Hepatocyte (in vitro differentiated cells): ENCODE measurements at regions not wholly inside any gene's neighbourhood (a gene's known extent, or its start where the extent isn't known, plus 50 kb on each side); places are given as distances from the start of the nearest gene placed in this dataset.
"Not testable (repeated sequence)": the region's sequence is repeated elsewhere in the genome, so short reads cannot be mapped to it uniquely, and the experiment has no call there.

ENCODE experiments used
- DNase-seq: peaks from one replicate; pipeline ENCODE4 v3.0.0-alpha.2; 2016; ENCODE audit warnings: low spot score
- H2AFZ ChIP-seq: fragments of 200-600 bp; sonication (generic); 2 replicates; pipeline ENCODE4 v1.6.0; 2016; ENCODE audit warnings: antibody characterized with exemption, mild to moderate bottlenecking
- H3K27ac ChIP-seq: fragments of 200-600 bp; sonication (generic); 2 replicates; pipeline ENCODE4 v1.5.1; 2016; ENCODE audit warnings: mild to moderate bottlenecking
- H3K27me3 ChIP-seq: fragments of 200-600 bp; sonication (generic); 2 replicates; pipeline ENCODE4 v1.6.1; 2016
- H3K36me3 ChIP-seq: fragments of 200-600 bp; sonication (generic); replicated peaks from 2 replicates; pipeline ENCODE4 v1.5.1; 2016; ENCODE audit warnings: low read depth; ENCODE audit not compliant: insufficient read depth
- H3K4me1 ChIP-seq: fragments of 200-600 bp; sonication (generic); 2 replicates; pipeline ENCODE4 v1.5.1; 2016; ENCODE audit warnings: mild to moderate bottlenecking, moderate library complexity; ENCODE audit not compliant: insufficient read depth
- H3K4me2 ChIP-seq: fragments of 200-600 bp; sonication (generic); 2 replicates; pipeline ENCODE4 v1.6.0; 2016
- H3K4me3 ChIP-seq: fragments of 200-600 bp; sonication (generic); 2 replicates; pipeline ENCODE4 v1.5.1; 2016; ENCODE audit warnings: mild to moderate bottlenecking
- H3K79me2 ChIP-seq: fragments of 200-600 bp; sonication (generic); 2 replicates; pipeline ENCODE4 v1.6.0; 2017; ENCODE audit warnings: mild to moderate bottlenecking
- H3K9me2 ChIP-seq: fragments of 200-600 bp; sonication (generic); replicated peaks from 2 replicates; pipeline ENCODE4 v1.6.0; 2017; ENCODE audit warnings: mild to moderate bottlenecking; ENCODE audit not compliant: insufficient read depth
- H3K9me3 ChIP-seq: fragments of 200-600 bp; sonication (generic); 2 replicates; pipeline ENCODE4 v1.5.1; 2016; ENCODE audit warnings: low read depth, mild to moderate bottlenecking
- H4K20me1 ChIP-seq: fragments of 200-600 bp; sonication (generic); 2 replicates; pipeline ENCODE4 v1.6.0; 2016; ENCODE audit warnings: mild to moderate bottlenecking; ENCODE audit not compliant: insufficient read depth, poor library complexity, severe bottlenecking
- CTCF ChIP-seq: fragments of 200-600 bp; sonication (generic); IDR thresholded peaks from 2 replicates; pipeline ENCODE4 v1.5.1; 2016; ENCODE audit warnings: antibody characterized with exemption, mild to moderate bottlenecking; ENCODE audit not compliant: poor library complexity
- EZH2 ChIP-seq: fragments of 200-600 bp; sonication (generic); IDR thresholded peaks from 2 replicates; pipeline ENCODE4 v1.6.1; 2016; ENCODE audit warnings: antibody characterized with exemption, mild to moderate bottlenecking, borderline replicate concordance
- EZH2phosphoT487 ChIP-seq: fragments of 200-600 bp; sonication (generic); IDR thresholded peaks from one replicate; pipeline ENCODE4 v1.6.1; 2018; ENCODE audit warnings: antibody characterized with exemption, mild to moderate bottlenecking, low read depth, moderate library complexity; ENCODE audit not compliant: unreplicated experiment, severe bottlenecking
- WGBS: methylation state at CpG from one replicate; pipeline ENCODE4 v1.1.6; 2016; ENCODE audit warnings: low lambda C conversion rate; ENCODE audit errors: missing lambda C conversion rate; 5-methylcytosine and 5-hydroxymethylcytosine counted together

GRCh38 chr11:134943544-134943943, 531.5 kb upstream of the B3GAT1 start:
- H3K4me1 ChIP-seq: no peaks in the 10 kb centered on the region
- no peak for DNase-seq
- no peak overlapping the region for H2AFZ ChIP-seq
- no peaks in the 10 kb centered on the region for H3K79me2 ChIP-seq
- no peaks in the 10 kb centered on the region for H3K36me3 ChIP-seq
- WGBS: 92% methylated on average over 6 of the region's 6 CpGs
- H3K4me3 ChIP-seq: no peak overlapping the region
- no peaks in the 10 kb centered on the region for H3K9me2 ChIP-seq
- H3K27me3 ChIP-seq: no peaks in the 10 kb centered on the region
- TF ChIP-seq EZH2 (no peak), CTCF (no peak), EZH2phosphoT487 (no peak)
- no peak overlapping the region for H3K27ac ChIP-seq
- no peak overlapping the region for H3K4me2 ChIP-seq
- H3K9me3 ChIP-seq: no peaks in the 10 kb centered on the region
- no peaks in the 10 kb centered on the region for H4K20me1 ChIP-seq

- no peaks in the 10 kb centered on the region for H3K9me2 ChIP-seq
- no peak for DNase-seq
- TF ChIP-seq EZH2phosphoT487: no peak
- TF ChIP-seq CTCF: no peak
- TF ChIP-seq EZH2: no peak
- H3K9me3 ChIP-seq: no peaks in the 10 kb centered on the region
- no peaks in the 10 kb centered on the region for H3K79me2 ChIP-seq
- H3K4me3 ChIP-seq: no peak overlapping the region
- no peaks in the 10 kb centered on the region for H4K20me1 ChIP-seq
- no peaks in the 10 kb centered on the region for H3K27me3 ChIP-seq
- H3K4me1 ChIP-seq: no peaks in the 10 kb centered on the region
- H3K36me3 ChIP-seq: no peaks in the 10 kb centered on the region
- no peak overlapping the region for H3K4me2 ChIP-seq
- H3K27ac ChIP-seq: no peak overlapping the region
- 79% methylated on average over 12 of the region's 12 CpGs for WGBS
- H2AFZ ChIP-seq: no peak overlapping the region
Observed at GRCh38 chr11:134942681-134943080, 530.6 kb upstream of the B3GAT1 start.

- not testable (repeated sequence) for H3K4me1 ChIP-seq, H3K9me2 ChIP-seq, H3K27me3 ChIP-seq, H3K9me3 ChIP-seq, H3K4me2 ChIP-seq, H3K79me2 ChIP-seq, H3K27ac ChIP-seq, H2AFZ ChIP-seq, H3K36me3 ChIP-seq, H4K20me1 ChIP-seq, H3K4me3 ChIP-seq
- DNase-seq: peak; percentile 58
- TF ChIP-seq CTCF: peak; percentile 32
- 39% methylated on average over 18 of the region's 18 CpGs for WGBS
Observed at GRCh38 chr11:134941936-134942600, 530.0 kb upstream of the B3GAT1 start.

GRCh38 chr11:134941326-134941725, 529.3 kb upstream of the B3GAT1 start:
- Histone ChIP-seq H3K4me1 (no peaks in the 10 kb centered on the region), H3K9me3 (no peaks in the 10 kb centered on the region), H2AFZ (no peak overlapping the region), H3K4me3 (no peak overlapping the region), H3K4me2 (no peak overlapping the region), H3K79me2 (no peaks in the 10 kb centered on the region), H3K27ac (no peak overlapping the region), H3K9me2 (no peaks in the 10 kb centered on the region), H3K36me3 (no peaks in the 10 kb centered on the region), H4K20me1 (no peaks in the 10 kb centered on the region), H3K27me3 (no peaks in the 10 kb centered on the region)
- WGBS: 88% methylated on average over 5 of the region's 5 CpGs
- DNase-seq: no peak
- TF ChIP-seq EZH2 (no peak), CTCF (no peak), EZH2phosphoT487 (no peak)
